Hepatic stellate cell (primary cell): ENCODE measurements at regions not wholly inside any gene's neighbourhood (a gene's known extent, or its start where the extent isn't known, plus 50 kb on each side); places are given as distances from the start of the nearest gene placed in this dataset.
A peak's percentile ranks its signal among the peaks of the same experiment; 100 is the strongest.
"Not testable (repeated sequence)": the region's sequence is repeated elsewhere in the genome, so short reads cannot be mapped to it uniquely, and the experiment has no call there.

Experiments used
- DNase-seq: peaks from one replicate; pipeline ENCODE4 v3.0.0; 2011; ENCODE audit warnings: low spot score

- not testable (repeated sequence) for DNase-seq
Measured at GRCh38 chr9:104195142-104195541, 101.0 kb downstream of the SMC2 start.

GRCh38 chr9:104200456-104200994 is 106.4 kb downstream of the SMC2 start:
- no peak for DNase-seq

GRCh38 chr9:104206766-104207165 is 112.7 kb downstream of the SMC2 start:
- DNase-seq = no peak

GRCh38 chr9:104209387-104209786 is 115.3 kb downstream of the SMC2 start:
- DNase-seq = no peak

GRCh38 chr9:104227108-104227507 is 133.0 kb downstream of the SMC2 start:
- no peak for DNase-seq

GRCh38 chr9:104232781-104233341 is 138.8 kb downstream of the SMC2 start:
- peak; percentile 76 for DNase-seq

GRCh38 chr9:104233366-104233765 is 139.3 kb downstream of the SMC2 start:
- no peak for DNase-seq

- not testable (repeated sequence) for DNase-seq
Measured at GRCh38 chr9:104234632-104235337, 140.7 kb downstream of the SMC2 start.

GRCh38 chr9:104235347-104236120 is 141.4 kb downstream of the SMC2 start:
- DNase-seq = not testable (repeated sequence)

GRCh38 chr9:104238668-104239067 is 144.6 kb downstream of the SMC2 start:
- no peak for DNase-seq

GRCh38 chr9:104240890-104241289 is 146.8 kb downstream of the SMC2 start:
- no peak for DNase-seq

- DNase-seq = no peak
Measured at GRCh38 chr9:104245925-104246324, 151.8 kb downstream of the SMC2 start.

GRCh38 chr9:104247899-104248460 is 153.9 kb downstream of the SMC2 start:
- peak; percentile 15 for DNase-seq

- no peak for DNase-seq
Measured at GRCh38 chr9:104256031-104256695, 162.1 kb downstream of the SMC2 start.

- no peak for DNase-seq
Measured at GRCh38 chr9:104256696-104257062, 162.6 kb downstream of the SMC2 start.

GRCh38 chr9:104258296-104259011 is 164.3 kb downstream of the SMC2 start:
- DNase-seq = no peak

GRCh38 chr9:104260004-104260403 is 165.9 kb downstream of the SMC2 start:
- no peak for DNase-seq

- DNase-seq = no peak
Measured at GRCh38 chr9:104263942-104264341, 169.8 kb downstream of the SMC2 start.

GRCh38 chr9:104264431-104264830 is 170.3 kb downstream of the SMC2 start:
- no peak for DNase-seq

- DNase-seq = no peak
Measured at GRCh38 chr9:104269374-104269773, 175.3 kb downstream of the SMC2 start.
